ENCODE measurements at regions not wholly inside any gene's neighbourhood (a gene's known extent, or its start where the extent isn't known, plus 50 kb on each side); places are given as distances from the start of the nearest gene placed in this dataset.

DNA sequence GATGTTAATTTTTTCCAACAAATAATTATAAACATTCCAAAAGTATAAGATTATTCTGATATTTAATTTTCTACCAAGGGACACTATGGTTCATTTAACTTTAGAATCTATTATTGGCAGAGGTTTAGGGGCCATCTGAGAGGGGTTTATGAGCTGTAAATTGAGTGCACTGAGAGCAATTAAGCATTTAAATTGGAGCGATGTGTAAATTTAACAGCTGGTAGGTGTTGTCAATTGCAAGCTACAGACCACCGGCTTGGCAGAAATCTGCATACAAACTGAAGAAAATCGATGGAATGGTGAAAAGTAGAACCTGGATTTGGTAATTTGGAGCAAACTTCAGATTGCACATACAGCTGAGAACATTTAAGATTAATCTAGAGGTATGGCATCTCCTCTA is 55.8 kb upstream of the MTF2 start:
- TF ChIP-seq, protein P1, sequence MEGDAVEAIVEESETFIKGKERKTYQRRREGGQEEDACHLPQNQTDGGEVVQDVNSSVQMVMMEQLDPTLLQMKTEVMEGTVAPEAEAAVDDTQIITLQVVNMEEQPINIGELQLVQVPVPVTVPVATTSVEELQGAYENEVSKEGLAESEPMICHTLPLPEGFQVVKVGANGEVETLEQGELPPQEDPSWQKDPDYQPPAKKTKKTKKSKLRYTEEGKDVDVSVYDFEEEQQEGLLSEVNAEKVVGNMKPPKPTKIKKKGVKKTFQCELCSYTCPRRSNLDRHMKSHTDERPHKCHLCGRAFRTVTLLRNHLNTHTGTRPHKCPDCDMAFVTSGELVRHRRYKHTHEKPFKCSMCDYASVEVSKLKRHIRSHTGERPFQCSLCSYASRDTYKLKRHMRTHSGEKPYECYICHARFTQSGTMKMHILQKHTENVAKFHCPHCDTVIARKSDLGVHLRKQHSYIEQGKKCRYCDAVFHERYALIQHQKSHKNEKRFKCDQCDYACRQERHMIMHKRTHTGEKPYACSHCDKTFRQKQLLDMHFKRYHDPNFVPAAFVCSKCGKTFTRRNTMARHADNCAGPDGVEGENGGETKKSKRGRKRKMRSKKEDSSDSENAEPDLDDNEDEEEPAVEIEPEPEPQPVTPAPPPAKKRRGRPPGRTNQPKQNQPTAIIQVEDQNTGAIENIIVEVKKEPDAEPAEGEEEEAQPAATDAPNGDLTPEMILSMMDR (IDR thresholded peaks at IDR 0.05; ENCODE audit: borderline replicate concordance, insufficient read depth, low read depth, low read length): no peak
- H3K4me3 ChIP-seq (ENCODE audit: low read depth, low read length): no peak overlapping the region

DNA sequence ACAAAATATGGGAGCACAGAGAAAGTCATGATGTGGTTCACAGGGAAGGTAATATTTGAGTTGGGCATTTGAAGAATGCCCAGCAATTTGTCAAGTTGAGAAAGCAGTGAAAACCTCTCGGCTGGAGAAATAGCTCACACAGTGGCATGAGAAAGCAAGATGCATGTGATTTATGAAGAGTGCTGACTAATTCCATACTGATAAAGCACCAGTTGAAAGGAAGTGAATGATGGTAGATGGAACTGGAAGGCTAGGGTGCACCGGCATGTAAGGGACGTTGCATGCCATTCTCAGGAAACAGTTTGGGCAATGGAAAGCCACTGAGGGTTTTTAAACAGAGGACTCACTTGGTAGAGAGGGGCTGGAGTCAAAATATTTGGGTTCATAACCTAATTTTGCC is 53.5 kb upstream of the MTF2 start:
- TF ChIP-seq, protein P1 (IDR thresholded peaks at IDR 0.05; ENCODE audit: borderline replicate concordance, insufficient read depth, low read depth, low read length): no peak
- no peak overlapping the region for H3K4me3 ChIP-seq (ENCODE audit: low read depth, low read length)

DNA sequence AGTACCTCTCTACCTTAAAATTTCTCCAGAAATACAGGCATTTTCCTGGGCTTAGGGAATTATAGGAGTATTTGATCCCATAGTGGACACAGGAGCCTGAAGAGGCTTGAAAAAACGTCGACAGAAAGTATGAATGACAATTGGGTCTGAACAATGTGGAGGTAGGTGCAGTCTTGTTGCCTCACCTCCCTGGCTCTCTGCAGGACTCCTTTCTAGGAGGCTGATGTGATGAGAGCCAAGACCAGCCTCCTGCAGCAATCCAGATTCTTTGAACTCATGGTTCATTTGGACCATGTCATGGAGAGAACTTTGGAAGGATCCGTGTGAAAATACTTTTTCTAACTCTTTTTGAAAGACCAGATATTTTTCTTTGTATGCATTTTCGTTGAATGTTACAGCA is 50.5 kb upstream of the MTF2 start:
- no peak overlapping the region for H3K4me3 ChIP-seq (ENCODE audit: low read depth, low read length)
- TF ChIP-seq, protein P1 (IDR thresholded peaks at IDR 0.05; ENCODE audit: borderline replicate concordance, insufficient read depth, low read depth, low read length): no peak
